ENCODE measurements at regions not wholly inside any gene's neighbourhood (a gene's known extent, or its start where the extent isn't known, plus 50 kb on each side); places are given as distances from the start of the nearest gene placed in this dataset.

DNA sequence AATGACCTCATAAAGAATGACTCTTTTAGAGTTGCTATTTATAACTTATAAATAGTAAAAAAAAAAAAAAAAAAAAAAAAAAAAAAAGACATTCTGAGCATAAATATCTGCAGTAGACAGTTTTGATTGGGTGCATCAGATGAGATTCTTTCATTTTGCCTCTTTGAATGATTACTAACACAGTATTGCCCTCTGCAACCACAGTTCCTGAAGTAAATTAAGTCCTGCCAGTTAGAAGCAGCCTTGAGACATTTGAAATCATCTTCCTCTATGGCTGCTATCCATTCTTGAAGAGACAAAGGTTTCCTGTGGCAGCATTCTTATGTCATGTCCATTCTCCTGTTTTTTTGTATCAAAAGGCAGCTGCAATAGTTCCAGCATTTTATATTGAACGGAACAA, 892.4 kb upstream of the MIR17HG start (continued):
- TF ChIP-seq ZNF26 (tag by site-specific recombination; IDR thresholded peaks at IDR 0.05), result no peak
- no peak for TF ChIP-seq ZNF639 (tag by site-specific recombination; IDR thresholded peaks at IDR 0.05)
- TF ChIP-seq KLF9 (tag by site-specific recombination; IDR thresholded peaks at IDR 0.05; ENCODE audit: low read depth), result no peak
- no peak for TF ChIP-seq ZNF354C (tag by site-specific recombination; IDR thresholded peaks at IDR 0.05; ENCODE audit: borderline replicate concordance, low read depth)
- no peak for TF ChIP-seq ZNF555 (tag by site-specific recombination; conservative IDR thresholded peaks at IDR 0.05)
- no peak for TF ChIP-seq ZBTB49 (tag by site-specific recombination; IDR thresholded peaks at IDR 0.05; ENCODE audit: low read depth)
- TF ChIP-seq, protein P1, sequence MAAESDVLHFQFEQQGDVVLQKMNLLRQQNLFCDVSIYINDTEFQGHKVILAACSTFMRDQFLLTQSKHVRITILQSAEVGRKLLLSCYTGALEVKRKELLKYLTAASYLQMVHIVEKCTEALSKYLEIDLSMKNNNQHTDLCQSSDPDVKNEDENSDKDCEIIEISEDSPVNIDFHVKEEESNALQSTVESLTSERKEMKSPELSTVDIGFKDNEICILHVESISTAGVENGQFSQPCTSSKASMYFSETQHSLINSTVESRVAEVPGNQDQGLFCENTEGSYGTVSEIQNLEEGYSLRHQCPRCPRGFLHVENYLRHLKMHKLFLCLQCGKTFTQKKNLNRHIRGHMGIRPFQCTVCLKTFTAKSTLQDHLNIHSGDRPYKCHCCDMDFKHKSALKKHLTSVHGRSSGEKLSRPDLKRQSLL (tag by site-specific recombination; IDR thresholded peaks at IDR 0.05), result no peak

DNA sequence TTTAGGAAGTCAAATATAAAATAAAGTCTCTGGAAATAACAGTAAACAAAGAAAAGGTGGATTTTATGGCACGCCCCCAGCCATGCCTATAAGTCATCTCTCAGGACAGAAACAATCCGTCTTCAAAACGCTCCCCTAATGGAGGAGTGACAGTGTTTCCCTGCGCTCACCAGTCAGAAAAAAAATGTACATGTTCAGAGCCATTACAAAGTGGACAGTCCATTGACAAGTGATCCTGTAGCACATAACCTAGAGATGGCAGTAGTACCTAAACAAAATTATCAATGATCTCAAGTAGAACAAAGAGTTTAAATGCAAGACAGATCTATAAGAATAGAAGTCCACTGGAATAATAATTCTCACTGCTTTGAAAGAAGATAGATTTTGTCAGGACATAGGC, 891.7 kb upstream of the MIR17HG start:
- CTCF ChIA-PET, result no interaction called here
- Histone ChIP-seq H3K4me3 (ENCODE audit: low read depth, low read length) (no peak overlapping the region), H3K9me3 (ENCODE audit: control insufficient read depth, insufficient read depth, low read depth, low read length) (no peaks in the 10 kb centered on the region), H3K27ac (ENCODE audit: extremely low read depth, low read depth, low read length) (no peak overlapping the region), H3K36me3 (ENCODE audit: control insufficient read depth in 2 of 2, insufficient read depth in 1 of 2, low read length in 2 of 2) (no peaks in the 10 kb centered on the region), H3K4me1 (ENCODE audit: control insufficient read depth, insufficient read depth, low read length) (no peaks in the 10 kb centered on the region)
- POLR2A ChIA-PET, result no interaction called here
- TF ChIP-seq ZIC2 (tag by site-specific recombination; IDR thresholded peaks at IDR 0.05), result no peak
- TF ChIP-seq ZNF214 (tag by site-specific recombination; IDR thresholded peaks at IDR 0.05; ENCODE audit: borderline replicate concordance), result no peak
- TF ChIP-seq ZNF621 (tag by site-specific recombination; IDR thresholded peaks at IDR 0.05), result no peak
- no peak for TF ChIP-seq ZBTB48 (tag by site-specific recombination; IDR thresholded peaks at IDR 0.05)
- TF ChIP-seq, protein P2, sequence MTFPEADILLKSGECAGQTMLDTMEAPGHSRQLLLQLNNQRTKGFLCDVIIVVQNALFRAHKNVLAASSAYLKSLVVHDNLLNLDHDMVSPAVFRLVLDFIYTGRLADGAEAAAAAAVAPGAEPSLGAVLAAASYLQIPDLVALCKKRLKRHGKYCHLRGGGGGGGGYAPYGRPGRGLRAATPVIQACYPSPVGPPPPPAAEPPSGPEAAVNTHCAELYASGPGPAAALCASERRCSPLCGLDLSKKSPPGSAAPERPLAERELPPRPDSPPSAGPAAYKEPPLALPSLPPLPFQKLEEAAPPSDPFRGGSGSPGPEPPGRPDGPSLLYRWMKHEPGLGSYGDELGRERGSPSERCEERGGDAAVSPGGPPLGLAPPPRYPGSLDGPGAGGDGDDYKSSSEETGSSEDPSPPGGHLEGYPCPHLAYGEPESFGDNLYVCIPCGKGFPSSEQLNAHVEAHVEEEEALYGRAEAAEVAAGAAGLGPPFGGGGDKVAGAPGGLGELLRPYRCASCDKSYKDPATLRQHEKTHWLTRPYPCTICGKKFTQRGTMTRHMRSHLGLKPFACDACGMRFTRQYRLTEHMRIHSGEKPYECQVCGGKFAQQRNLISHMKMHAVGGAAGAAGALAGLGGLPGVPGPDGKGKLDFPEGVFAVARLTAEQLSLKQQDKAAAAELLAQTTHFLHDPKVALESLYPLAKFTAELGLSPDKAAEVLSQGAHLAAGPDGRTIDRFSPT (tag by site-specific recombination; IDR thresholded peaks at IDR 0.05), result no peak
- no peak for TF ChIP-seq ZNF433 (tag by site-specific recombination; IDR thresholded peaks at IDR 0.05; ENCODE audit: low read depth)
- TF ChIP-seq, protein P3, sequence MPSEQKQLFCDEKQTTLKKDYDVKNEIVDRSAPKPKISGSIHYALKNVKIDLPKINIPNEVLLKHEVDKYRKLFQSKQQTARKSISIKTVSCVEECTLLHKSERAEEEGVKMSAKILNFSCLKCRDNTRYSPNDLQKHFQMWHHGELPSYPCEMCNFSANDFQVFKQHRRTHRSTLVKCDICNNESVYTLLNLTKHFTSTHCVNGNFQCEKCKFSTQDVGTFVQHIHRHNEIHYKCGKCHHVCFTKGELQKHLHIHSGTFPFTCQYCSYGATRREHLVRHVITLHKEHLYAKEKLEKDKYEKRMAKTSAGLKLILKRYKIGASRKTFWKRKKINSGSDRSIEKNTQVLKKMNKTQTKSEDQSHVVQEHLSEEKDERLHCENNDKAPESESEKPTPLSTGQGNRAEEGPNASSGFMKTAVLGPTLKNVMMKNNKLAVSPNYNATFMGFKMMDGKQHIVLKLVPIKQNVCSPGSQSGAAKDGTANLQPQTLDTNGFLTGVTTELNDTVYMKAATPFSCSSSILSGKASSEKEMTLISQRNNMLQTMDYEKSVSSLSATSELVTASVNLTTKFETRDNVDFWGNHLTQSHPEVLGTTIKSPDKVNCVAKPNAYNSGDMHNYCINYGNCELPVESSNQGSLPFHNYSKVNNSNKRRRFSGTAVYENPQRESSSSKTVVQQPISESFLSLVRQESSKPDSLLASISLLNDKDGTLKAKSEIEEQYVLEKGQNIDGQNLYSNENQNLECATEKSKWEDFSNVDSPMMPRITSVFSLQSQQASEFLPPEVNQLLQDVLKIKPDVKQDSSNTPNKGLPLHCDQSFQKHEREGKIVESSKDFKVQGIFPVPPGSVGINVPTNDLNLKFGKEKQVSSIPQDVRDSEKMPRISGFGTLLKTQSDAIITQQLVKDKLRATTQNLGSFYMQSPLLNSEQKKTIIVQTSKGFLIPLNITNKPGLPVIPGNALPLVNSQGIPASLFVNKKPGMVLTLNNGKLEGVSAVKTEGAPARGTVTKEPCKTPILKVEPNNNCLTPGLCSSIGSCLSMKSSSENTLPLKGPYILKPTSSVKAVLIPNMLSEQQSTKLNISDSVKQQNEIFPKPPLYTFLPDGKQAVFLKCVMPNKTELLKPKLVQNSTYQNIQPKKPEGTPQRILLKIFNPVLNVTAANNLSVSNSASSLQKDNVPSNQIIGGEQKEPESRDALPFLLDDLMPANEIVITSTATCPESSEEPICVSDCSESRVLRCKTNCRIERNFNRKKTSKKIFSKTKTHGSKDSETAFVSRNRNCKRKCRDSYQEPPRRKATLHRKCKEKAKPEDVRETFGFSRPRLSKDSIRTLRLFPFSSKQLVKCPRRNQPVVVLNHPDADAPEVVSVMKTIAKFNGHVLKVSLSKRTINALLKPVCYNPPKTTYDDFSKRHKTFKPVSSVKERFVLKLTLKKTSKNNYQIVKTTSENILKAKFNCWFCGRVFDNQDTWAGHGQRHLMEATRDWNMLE (tag by site-specific recombination; conservative IDR thresholded peaks at IDR 0.05; ENCODE audit: low read depth), result no peak
- TF ChIP-seq KLF7 (tag by site-specific recombination; IDR thresholded peaks at IDR 0.05; ENCODE audit: borderline replicate concordance), result no peak

All from HEK293 (cell line).